Activated B cell treated with CpG ODN at 0.5 μM for 24 hours (primary cell): ENCODE measurements at regions not wholly inside any gene's neighbourhood (a gene's known extent, or its start where the extent isn't known, plus 50 kb on each side); places are given as distances from the start of the nearest gene placed in this dataset.

Experiments used
- ATAC-seq: fragments of 200-7000 bp; cut with Tn5 transposase; one replicate; pipeline ENCODE4 v1.10.0; 2021; ENCODE audit warnings: low read depth, mild to moderate bottlenecking, moderate library complexity
- CTCF ChIA-PET: fragments of 350-600 bp; sonication (Branson Sonifier 250); formaldehyde crosslinking; loops from one replicate; lab custom pipeline; 2021; ENCODE audit warnings: antibody characterized with exemption; lab: Charles Lee
- POLR2A ChIA-PET: fragments of 350-600 bp; sonication (Branson Sonifier 250); formaldehyde crosslinking; loops from one replicate; lab custom pipeline; 2021; ENCODE audit warnings: antibody characterized with exemption; lab: Charles Lee
- DNase-seq: peaks from one replicate; pipeline ENCODE4 v3.0.0; 2022
- H3K27ac Mint-ChIP-seq: one replicate; pipeline ENCODE4 v1.8.0; 2020; ENCODE audit warnings: mixed read lengths
- H3K27me3 Mint-ChIP-seq: one replicate; pipeline ENCODE4 v1.8.0; 2021; ENCODE audit warnings: mixed read lengths
- H3K36me3 Mint-ChIP-seq: one replicate; pipeline ENCODE4 v1.8.0; 2021; ENCODE audit warnings: low read depth, mixed read lengths
- H3K4me1 Mint-ChIP-seq: one replicate; pipeline ENCODE4 v1.8.0; 2021; ENCODE audit warnings: mixed read lengths
- H3K4me3 Mint-ChIP-seq: one replicate; pipeline ENCODE4 v1.8.0; 2020; ENCODE audit warnings: mild to moderate bottlenecking, mixed read lengths
- H3K9me3 Mint-ChIP-seq: one replicate; pipeline ENCODE4 v1.8.0; 2020; ENCODE audit warnings: mixed read lengths
- intact Hi-C: fragments of 100-400 bp; cut with micrococcal nuclease; formaldehyde crosslinking; loops from one replicate; pipeline ENCODE4 v1.15.1; 2024
- TF ChIP-seq, protein P1 (sequence below): fragments of 200-600 bp; IDR thresholded peaks from one replicate; pipeline ENCODE4 v1.8.0; 2022; ENCODE audit warnings: antibody characterized with exemption, mild to moderate bottlenecking

- ATAC-seq (no peak), DNase-seq (no peak)
- no peak overlapping the region for H3K27ac Mint-ChIP-seq
- TF ChIP-seq, protein P1, sequence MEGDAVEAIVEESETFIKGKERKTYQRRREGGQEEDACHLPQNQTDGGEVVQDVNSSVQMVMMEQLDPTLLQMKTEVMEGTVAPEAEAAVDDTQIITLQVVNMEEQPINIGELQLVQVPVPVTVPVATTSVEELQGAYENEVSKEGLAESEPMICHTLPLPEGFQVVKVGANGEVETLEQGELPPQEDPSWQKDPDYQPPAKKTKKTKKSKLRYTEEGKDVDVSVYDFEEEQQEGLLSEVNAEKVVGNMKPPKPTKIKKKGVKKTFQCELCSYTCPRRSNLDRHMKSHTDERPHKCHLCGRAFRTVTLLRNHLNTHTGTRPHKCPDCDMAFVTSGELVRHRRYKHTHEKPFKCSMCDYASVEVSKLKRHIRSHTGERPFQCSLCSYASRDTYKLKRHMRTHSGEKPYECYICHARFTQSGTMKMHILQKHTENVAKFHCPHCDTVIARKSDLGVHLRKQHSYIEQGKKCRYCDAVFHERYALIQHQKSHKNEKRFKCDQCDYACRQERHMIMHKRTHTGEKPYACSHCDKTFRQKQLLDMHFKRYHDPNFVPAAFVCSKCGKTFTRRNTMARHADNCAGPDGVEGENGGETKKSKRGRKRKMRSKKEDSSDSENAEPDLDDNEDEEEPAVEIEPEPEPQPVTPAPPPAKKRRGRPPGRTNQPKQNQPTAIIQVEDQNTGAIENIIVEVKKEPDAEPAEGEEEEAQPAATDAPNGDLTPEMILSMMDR, result no peak
- no peaks in the 10 kb centered on the region for H3K4me1 Mint-ChIP-seq
- H3K9me3 Mint-ChIP-seq, result no peaks in the 10 kb centered on the region
- H3K4me3 Mint-ChIP-seq, result no peak overlapping the region
- intact Hi-C loops, result no loop called here
- ChIA-PET POLR2A (no interaction called here), CTCF (no interaction called here)
- H3K27me3 Mint-ChIP-seq, result no peaks in the 10 kb centered on the region
- H3K36me3 Mint-ChIP-seq, result no peaks in the 10 kb centered on the region
Observed at GRCh38 chr11:25339281-25339680, 842.4 kb downstream of the LUZP2 start.

DNA sequence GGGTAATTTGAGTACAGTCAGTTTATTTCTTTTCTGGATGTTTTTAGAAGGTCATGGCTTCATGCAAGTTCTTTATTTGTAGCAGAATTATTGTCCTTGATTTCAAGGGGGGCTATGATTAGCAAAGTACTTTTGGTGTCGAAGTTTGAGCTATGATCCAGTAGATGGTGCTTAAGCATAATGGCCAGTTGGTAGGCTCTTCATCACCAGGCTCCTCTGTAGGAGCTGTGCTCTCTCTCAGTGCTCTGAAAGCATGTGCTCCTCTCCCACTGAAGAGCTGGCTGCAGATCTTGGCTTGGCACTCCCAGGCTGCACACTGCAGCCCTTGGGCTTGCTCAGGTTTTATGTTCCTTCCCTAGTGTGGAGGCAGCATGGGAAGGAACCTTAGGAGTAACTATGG is 852.7 kb downstream of the LUZP2 start:
- TF ChIP-seq, protein P1, result no peak
- Mint-ChIP-seq H3K36me3 (no peaks in the 10 kb centered on the region), H3K27me3 (no peaks in the 10 kb centered on the region), H3K4me3 (no peak overlapping the region), H3K27ac (no peak overlapping the region), H3K9me3 (peaks cover 2% of the 10 kb centered on the region), H3K4me1 (no peaks in the 10 kb centered on the region)
- intact Hi-C loops, result no loop called here
- DNase-seq (no peak), ATAC-seq (no peak)
- CTCF ChIA-PET, result no interaction called here
- POLR2A ChIA-PET, result no interaction called here

GRCh38 chr11:25350899-25351803 is 854.3 kb downstream of the LUZP2 start:
- ATAC-seq (no peak), DNase-seq (no peak)
- H3K27ac Mint-ChIP-seq, result no peak overlapping the region
- H3K27me3 Mint-ChIP-seq, result no peaks in the 10 kb centered on the region
- peaks cover 2% of the 10 kb centered on the region for H3K9me3 Mint-ChIP-seq
- CTCF ChIA-PET, result no interaction called here
- TF ChIP-seq, protein P1, result no peak
- intact Hi-C loops, result no loop called here
- no peaks in the 10 kb centered on the region for H3K36me3 Mint-ChIP-seq
- H3K4me3 Mint-ChIP-seq, result no peak overlapping the region
- POLR2A ChIA-PET, result no interaction called here
- H3K4me1 Mint-ChIP-seq, result no peaks in the 10 kb centered on the region

- H3K27me3 Mint-ChIP-seq, result no peaks in the 10 kb centered on the region
- CTCF ChIA-PET, result no interaction called here
Observed at GRCh38 chr11:25357133-25357532, 860.3 kb downstream of the LUZP2 start.

GRCh38 chr11:25377466-25377865 is 880.6 kb downstream of the LUZP2 start:
- Mint-ChIP-seq H3K36me3 (no peaks in the 10 kb centered on the region), H3K27ac (no peak overlapping the region), H3K4me3 (no peak overlapping the region), H3K27me3 (no peaks in the 10 kb centered on the region), H3K4me1 (no peaks in the 10 kb centered on the region), H3K9me3 (peaks cover 13% of the 10 kb centered on the region)
- intact Hi-C loops, result no loop called here
- DNase-seq (no peak), ATAC-seq (no peak)
- ChIA-PET POLR2A (no interaction called here), CTCF (no interaction called here)
- TF ChIP-seq, protein P1, result no peak

More at GRCh38 chr11:25357133-25357532, 860.3 kb downstream of the LUZP2 start:
- H3K9me3 Mint-ChIP-seq, result no peaks in the 10 kb centered on the region
- POLR2A ChIA-PET, result no interaction called here
- DNase-seq, result no peak
- H3K36me3 Mint-ChIP-seq, result no peaks in the 10 kb centered on the region
- no peak overlapping the region for H3K27ac Mint-ChIP-seq
- intact Hi-C loops, result no loop called here
- TF ChIP-seq, protein P1, result no peak
- no peaks in the 10 kb centered on the region for H3K4me1 Mint-ChIP-seq
- no peak for ATAC-seq
- no peak overlapping the region for H3K4me3 Mint-ChIP-seq
